Glomerular visceral epithelial cell (primary cell): ENCODE measurements at regions not wholly inside any gene's neighbourhood (a gene's known extent, or its start where the extent isn't known, plus 50 kb on each side); places are given as distances from the start of the nearest gene placed in this dataset.

Source experiments
- DNase-seq: peaks from one replicate; pipeline ENCODE4 v3.0.0-alpha.2; 2016; ENCODE audit errors: extremely low spot score

DNA sequence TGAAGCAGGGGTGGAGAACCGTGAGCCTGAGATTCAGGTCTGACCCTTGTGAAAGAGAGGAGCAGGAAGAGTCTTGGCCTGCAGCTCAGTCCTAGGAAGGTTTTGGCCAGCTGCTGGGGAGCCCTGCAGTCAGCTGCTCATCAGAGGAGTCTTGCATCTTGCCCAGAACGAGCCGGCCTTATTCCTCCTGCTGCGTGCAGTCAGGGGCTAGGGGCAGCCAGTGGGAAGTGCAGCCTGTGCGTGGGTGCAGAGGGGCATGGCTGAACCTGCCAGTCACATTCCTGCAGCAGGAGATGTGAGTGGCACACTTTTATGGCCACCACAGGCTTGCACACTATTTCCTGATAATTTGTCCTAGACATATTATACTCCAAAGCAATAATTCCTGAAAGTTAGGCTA is 278.7 kb downstream of the NPR3 start:
- DNase-seq = no peak

GRCh38 chr5:32990593-32991420 is 279.7 kb downstream of the NPR3 start:
- DNase-seq = no peak

DNA sequence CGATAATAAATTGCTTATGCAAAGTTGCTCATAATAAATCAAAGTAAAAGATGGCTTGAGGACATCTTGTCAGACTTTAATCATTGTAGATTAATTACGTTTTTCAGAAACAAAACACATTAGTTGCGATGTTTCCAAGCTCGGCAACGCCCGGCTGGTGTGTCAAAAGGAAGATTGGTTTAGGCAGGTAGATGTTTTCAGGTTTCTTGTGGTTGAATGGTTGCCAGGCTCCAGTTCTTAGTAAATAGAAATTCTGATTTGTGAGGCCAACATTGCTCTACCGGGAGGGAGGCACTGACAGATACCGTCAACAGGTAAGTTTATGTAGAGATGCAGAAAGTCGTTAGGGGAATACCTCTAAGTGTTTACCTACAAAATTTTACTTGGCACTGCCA is 280.3 kb downstream of the NPR3 start:
- no peak for DNase-seq

DNA sequence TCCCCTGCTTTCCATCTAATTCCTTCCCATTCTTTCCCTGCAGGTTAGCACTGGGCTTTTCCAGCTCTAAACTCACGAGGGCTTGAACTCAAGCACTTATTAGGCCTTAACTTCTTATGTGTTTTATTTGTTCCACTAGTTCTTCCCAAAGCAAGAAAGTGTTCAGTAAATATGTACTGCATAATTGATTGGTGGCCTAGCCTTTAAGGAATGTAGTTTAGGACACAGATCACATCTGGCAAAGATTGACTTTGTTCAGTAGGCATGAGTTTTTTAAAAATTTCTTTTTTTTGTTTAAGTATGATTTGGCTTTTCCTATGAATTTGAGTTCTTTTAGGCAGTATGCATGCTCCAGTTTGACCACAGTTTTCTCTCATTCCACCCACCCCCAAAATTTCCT is 285.2 kb downstream of the NPR3 start:
- no peak for DNase-seq

GRCh38 chr5:33008751-33009418 is 297.8 kb downstream of the NPR3 start:
- DNase-seq = no peak

DNA sequence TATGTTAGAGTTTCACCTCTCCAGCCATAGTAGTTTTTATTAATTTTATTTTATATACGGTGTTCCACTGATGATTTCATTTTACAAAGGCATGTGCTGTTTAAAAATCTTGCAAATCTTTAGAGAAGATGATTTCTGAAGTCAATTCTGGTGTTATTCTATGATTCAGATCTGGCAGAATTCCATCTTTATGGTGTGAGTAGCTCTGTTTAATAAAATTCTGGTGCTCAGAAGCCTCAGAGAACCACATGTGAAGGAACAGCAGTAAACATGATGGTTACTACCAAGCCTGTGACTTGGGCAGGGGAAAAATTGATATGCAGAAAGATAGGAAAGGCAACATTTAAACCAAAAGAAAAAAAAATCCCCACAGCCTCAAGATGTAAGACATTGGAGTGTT is 299.7 kb downstream of the NPR3 start:
- no peak for DNase-seq

- DNase-seq = no peak
Observed at GRCh38 chr5:33011801-33012200, 300.7 kb downstream of the NPR3 start.

- no peak for DNase-seq
Observed at GRCh38 chr5:33023649-33024048, 312.5 kb downstream of the NPR3 start.

DNA sequence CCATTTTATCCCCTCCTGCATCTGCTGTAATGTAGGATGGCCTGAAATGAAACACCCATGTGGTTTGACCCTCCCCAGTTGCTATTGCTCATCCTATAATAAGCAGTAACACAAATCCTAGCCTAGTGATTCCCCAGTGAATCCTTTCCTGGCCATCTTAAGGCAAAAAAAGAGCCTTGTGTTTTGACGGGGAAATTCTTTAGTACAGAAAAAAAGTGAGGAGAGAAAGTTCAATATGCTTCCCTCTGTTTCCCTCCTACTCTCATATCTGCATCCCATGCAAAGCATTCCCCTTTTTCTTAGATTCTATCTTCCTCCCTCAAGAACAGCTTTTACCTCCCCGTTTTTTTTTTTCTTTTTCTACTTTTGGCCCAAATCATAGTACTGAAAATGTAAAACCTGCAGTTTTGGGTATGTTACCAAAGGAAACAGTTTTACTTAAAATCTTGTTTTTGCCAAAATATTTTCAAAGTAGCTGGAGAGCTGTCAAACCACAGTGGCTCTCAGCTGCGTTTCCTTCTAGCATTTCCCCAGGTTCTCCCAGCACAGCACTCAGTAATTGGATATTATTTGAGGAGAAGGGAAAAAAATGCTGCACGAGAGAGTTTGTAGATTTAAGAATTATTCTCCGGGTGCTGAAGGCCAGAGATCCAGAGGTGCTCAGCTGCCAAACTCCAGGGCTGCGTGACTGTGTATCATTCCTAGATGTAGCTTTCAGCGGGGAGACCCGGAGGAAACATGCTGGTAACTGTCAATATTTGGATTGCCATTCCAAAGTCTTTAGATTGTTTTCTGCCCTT is 321.4 kb downstream of the NPR3 start:
- DNase-seq = no peak

DNA sequence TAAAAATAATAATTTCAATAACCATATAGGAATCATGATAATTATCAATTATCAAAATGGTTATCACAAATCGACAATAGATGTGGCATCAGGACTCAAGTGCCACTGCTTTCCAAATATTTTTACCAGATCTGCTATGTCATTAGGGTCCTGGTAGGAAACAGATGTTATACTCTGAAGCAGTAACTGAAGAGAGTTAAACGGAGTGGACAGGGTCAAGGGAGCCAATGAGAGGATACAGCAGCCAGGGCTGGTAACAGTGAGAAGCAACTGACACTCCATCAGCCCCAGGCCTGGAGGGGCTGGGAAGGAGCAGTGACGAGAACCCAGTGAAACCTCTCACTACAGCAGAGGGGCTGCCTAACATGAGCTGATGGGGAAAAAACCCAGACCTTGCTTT is 322.4 kb downstream of the NPR3 start:
- no peak for DNase-seq

GRCh38 chr5:33034777-33035176 is 323.7 kb downstream of the NPR3 start:
- DNase-seq = no peak

DNA sequence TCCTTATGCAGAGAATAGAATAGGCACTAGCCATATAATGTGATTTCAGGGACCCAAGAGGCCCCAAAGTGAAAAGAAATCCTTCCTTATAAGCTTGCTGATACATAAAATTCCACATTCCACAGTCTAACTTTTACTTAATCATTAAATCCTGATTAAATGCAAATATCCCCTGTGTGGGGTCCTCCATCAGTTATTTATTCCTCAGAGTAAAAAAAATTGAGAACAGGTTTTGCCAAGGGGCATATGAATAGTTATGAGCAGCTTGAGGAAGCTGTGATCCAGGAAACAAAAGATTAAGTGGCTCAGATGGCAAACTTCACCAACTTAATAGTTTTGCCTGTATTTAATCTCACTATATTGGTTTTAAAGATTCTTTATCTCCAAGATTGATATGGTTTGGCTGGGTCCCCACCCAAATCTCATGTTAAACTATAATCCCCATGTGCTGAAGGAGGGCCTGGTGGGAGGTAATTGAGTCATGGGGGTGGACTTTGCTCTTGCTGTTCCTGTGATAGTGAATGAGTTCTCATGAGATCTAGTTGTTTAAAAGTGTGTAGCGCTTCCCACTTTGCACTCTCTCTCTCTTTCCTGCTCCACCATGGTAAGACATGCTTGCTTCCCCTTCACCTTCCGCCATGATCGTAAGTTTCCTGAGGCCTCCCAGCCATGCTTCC is 324.9 kb downstream of the NPR3 start:
- no peak for DNase-seq

DNA sequence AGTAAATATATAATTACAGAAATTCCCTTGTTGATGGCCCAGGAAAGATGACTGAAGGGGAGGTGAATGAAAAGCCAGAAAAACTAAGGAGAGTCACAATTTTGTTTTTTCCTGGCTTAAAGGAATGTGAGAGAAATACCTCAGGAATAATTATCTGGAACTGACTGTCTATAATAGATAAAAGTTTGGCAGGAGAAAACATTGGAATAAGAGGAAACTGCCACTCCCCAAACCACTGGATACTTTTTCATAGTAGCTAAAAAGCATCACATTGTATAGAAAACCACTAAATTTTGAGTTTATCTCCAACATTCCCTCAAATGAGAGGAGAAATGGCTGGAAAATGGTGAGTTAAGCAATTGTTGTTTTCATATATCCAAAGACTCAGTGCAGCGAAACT is 326.0 kb downstream of the NPR3 start:
- DNase-seq = no peak

- no peak for DNase-seq
Observed at GRCh38 chr5:33041586-33041985, 330.5 kb downstream of the NPR3 start.

DNA sequence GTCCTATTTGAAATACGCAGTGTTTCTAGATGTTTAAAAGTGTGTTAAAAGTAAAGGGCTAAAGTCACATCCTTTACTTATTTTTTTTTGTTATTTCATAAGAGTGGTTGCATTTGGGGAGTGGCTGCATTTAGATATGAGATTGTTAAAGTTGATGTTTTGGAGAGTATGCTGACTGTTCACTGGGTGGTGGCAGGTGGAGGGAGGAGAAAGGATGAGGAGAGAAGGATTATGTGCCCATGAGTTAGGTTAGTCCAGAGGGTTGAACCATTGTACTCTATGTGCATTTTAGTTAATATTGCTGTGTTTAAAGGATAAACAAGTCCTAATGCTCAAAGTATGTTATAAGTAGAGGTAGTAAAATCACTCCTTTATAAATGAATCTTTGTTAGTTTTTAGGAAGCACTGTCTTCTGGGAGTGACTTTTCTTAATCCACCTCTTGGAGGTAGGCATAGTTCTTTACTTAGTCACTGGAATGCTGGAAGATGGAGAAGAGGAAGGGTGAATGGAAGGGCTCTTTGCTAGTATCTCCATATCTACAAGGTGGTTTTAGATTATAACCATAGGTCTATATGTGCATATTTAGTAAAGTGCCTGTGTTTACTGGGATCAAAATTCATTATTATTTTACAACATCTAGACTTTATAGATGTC is 332.3 kb downstream of the NPR3 start:
- DNase-seq = no peak

DNA sequence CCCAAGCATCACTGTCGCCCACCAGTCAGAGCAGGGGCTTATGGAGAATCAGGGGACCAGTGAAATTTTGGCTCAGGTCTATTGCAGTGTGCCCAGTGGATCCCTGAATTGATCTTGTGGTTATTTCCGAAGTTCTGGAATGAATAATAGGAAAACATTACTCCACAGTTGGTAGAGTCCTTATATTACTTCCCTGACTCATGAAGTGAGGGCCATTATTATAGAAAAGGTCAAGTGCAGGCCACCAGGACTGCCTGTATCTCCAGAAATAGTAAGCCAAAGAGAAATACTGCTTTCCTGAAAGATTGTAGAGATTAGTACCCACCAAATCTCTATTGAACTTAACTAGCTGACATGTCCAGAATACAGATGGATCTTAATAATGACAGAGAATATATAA is 335.0 kb downstream of the NPR3 start:
- DNase-seq = no peak

DNA sequence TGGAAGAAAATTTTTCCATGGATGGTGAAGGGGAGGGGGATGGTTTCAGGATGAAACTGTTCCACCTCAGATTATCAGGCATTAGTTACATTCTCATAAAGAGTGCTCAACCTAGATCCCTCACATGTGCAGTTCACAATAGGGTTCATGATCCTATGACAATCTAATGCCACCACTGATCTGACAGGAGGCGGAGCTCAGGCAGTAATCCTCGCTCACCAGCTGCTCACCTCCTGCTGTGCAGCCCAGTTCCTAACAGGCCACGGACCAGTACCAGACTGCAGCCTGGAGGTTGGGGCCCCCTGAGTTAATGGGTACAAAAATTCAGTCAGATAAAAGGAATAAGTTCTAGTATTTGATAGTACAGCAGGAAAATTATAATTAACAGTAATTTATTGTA is 337.2 kb downstream of the NPR3 start:
- no peak for DNase-seq

DNA sequence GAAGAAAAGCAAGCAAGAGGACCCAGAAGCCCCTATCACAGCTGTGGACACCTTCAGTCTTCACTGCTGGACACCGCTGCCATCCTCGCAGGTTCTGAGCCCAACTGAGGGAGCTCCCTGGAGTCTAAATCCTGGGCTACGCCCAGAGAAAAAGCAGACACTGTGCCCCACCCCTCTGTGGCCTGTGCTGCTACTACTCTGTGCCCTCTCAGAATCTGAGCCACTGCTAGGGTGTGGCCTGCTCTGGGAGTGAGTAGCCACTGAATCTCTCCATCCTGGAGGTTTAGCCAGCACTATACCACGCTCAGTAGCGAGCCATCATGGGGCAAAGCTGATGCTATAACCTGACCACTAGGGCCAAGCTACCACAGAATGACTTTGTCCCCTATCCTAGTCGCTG is 338.2 kb downstream of the NPR3 start:
- DNase-seq = peak; percentile 15

- DNase-seq = peak; percentile 85
Observed at GRCh38 chr5:33049842-33050241, 338.7 kb downstream of the NPR3 start.

GRCh38 chr5:33059081-33059480 is 348.0 kb downstream of the NPR3 start:
- no peak for DNase-seq

DNA sequence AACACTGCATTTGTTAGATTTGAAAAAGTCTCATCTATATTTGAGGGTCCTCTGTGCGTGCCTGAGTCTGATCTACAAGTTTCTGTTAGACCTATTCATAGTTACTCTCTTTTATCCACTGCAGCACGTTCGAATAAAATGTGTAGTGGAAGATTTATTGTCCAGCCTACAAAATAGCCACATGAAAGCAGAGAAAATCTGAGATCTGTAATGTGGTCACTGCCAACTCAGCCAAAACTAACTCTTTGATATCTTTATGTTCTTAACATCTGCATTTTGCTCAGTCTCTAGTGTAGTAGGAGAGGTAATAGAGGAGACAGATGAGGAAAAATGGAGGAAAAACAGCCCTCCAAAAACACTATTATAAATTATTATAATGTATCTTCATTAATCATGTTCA is 354.0 kb downstream of the NPR3 start:
- no peak for DNase-seq

GRCh38 chr5:33067291-33067690 is 356.2 kb downstream of the NPR3 start:
- no peak for DNase-seq
